ENCODE measurements at regions not wholly inside any gene's neighbourhood (a gene's known extent, or its start where the extent isn't known, plus 50 kb on each side); places are given as distances from the start of the nearest gene placed in this dataset.
"Not testable (repeated sequence)": the region's sequence is repeated elsewhere in the genome, so short reads cannot be mapped to it uniquely, and the experiment has no call there.

- peaks cover 27% of the 10 kb centered on the region for H3K27me3 Mint-ChIP-seq
- not testable (repeated sequence) for H3K36me3 Mint-ChIP-seq, H3K9me3 Mint-ChIP-seq, H3K4me1 Mint-ChIP-seq, DNase-seq, H3K27ac Mint-ChIP-seq, H3K4me3 Mint-ChIP-seq
Observed at GRCh38 chr4:3618341-3618740, 86.1 kb upstream of the LRPAP1 start.

- DNase-seq = no peak
- Mint-ChIP-seq H3K27ac (no peak overlapping the region), H3K4me1 (no peaks in the 10 kb centered on the region), H3K36me3 (no peaks in the 10 kb centered on the region), H3K4me3 (no peak overlapping the region), H3K27me3 (peaks cover 19% of the 10 kb centered on the region), H3K9me3 (no peaks in the 10 kb centered on the region)
Observed at GRCh38 chr4:3615386-3616286, 83.4 kb upstream of the LRPAP1 start.

- Mint-ChIP-seq H3K9me3 (no peaks in the 10 kb centered on the region), H3K36me3 (no peaks in the 10 kb centered on the region), H3K27ac (no peak overlapping the region), H3K27me3 (peaks cover 16% of the 10 kb centered on the region), H3K4me1 (no peaks in the 10 kb centered on the region), H3K4me3 (no peak overlapping the region)
- DNase-seq = no peak
Observed at GRCh38 chr4:3614731-3614980, 82.4 kb upstream of the LRPAP1 start.

GRCh38 chr4:3613967-3614730 lies 81.9 kb upstream of the LRPAP1 start:
- no peak for DNase-seq
- H3K9me3 Mint-ChIP-seq = no peaks in the 10 kb centered on the region
- peaks cover 16% of the 10 kb centered on the region for H3K27me3 Mint-ChIP-seq
- no peaks in the 10 kb centered on the region for H3K4me1 Mint-ChIP-seq
- H3K27ac Mint-ChIP-seq = no peak overlapping the region
- no peak overlapping the region for H3K4me3 Mint-ChIP-seq
- H3K36me3 Mint-ChIP-seq = no peaks in the 10 kb centered on the region

GRCh38 chr4:3612934-3613333 lies 80.7 kb upstream of the LRPAP1 start:
- H3K27me3 Mint-ChIP-seq = peaks cover 8% of the 10 kb centered on the region
- no peaks in the 10 kb centered on the region for H3K4me1 Mint-ChIP-seq
- no peaks in the 10 kb centered on the region for H3K36me3 Mint-ChIP-seq
- H3K27ac Mint-ChIP-seq = no peak overlapping the region
- H3K4me3 Mint-ChIP-seq = no peak overlapping the region
- H3K9me3 Mint-ChIP-seq = no peaks in the 10 kb centered on the region
- no peak for DNase-seq

- Mint-ChIP-seq H3K4me3 (no peak overlapping the region), H3K27me3 (peaks cover 4% of the 10 kb centered on the region), H3K9me3 (no peaks in the 10 kb centered on the region), H3K36me3 (no peaks in the 10 kb centered on the region), H3K4me1 (no peaks in the 10 kb centered on the region), H3K27ac (no peak overlapping the region)
- no peak for DNase-seq
Observed at GRCh38 chr4:3612281-3612680, 80.1 kb upstream of the LRPAP1 start.

- no peak overlapping the region for H3K4me3 Mint-ChIP-seq
- no peak for DNase-seq
- no peaks in the 10 kb centered on the region for H3K9me3 Mint-ChIP-seq
- no peaks in the 10 kb centered on the region for H3K36me3 Mint-ChIP-seq
- no peak overlapping the region for H3K27ac Mint-ChIP-seq
- H3K27me3 Mint-ChIP-seq = peaks cover 4% of the 10 kb centered on the region
- H3K4me1 Mint-ChIP-seq = no peaks in the 10 kb centered on the region
Observed at GRCh38 chr4:3611778-3612177, 79.6 kb upstream of the LRPAP1 start.

GRCh38 chr4:3610851-3611250 lies 78.6 kb upstream of the LRPAP1 start:
- H3K4me3 Mint-ChIP-seq, H3K27me3 Mint-ChIP-seq, H3K27ac Mint-ChIP-seq, DNase-seq, H3K4me1 Mint-ChIP-seq, H3K9me3 Mint-ChIP-seq, H3K36me3 Mint-ChIP-seq: not testable (repeated sequence)

- not testable (repeated sequence) for H3K4me3 Mint-ChIP-seq, H3K9me3 Mint-ChIP-seq, DNase-seq, H3K27ac Mint-ChIP-seq, H3K27me3 Mint-ChIP-seq, H3K36me3 Mint-ChIP-seq, H3K4me1 Mint-ChIP-seq
Observed at GRCh38 chr4:3609905-3610304, 77.7 kb upstream of the LRPAP1 start.

- H3K36me3 Mint-ChIP-seq = no peaks in the 10 kb centered on the region
- H3K9me3 Mint-ChIP-seq = no peaks in the 10 kb centered on the region
- no peaks in the 10 kb centered on the region for H3K27me3 Mint-ChIP-seq
- no peak for DNase-seq
- H3K27ac Mint-ChIP-seq = no peak overlapping the region
- no peak overlapping the region for H3K4me3 Mint-ChIP-seq
- no peaks in the 10 kb centered on the region for H3K4me1 Mint-ChIP-seq
Observed at GRCh38 chr4:3607690-3608552, 75.7 kb upstream of the LRPAP1 start.

GRCh38 chr4:3606850-3607249 lies 74.6 kb upstream of the LRPAP1 start:
- H3K4me3 Mint-ChIP-seq, H3K27ac Mint-ChIP-seq, H3K36me3 Mint-ChIP-seq, H3K27me3 Mint-ChIP-seq, DNase-seq, H3K9me3 Mint-ChIP-seq, H3K4me1 Mint-ChIP-seq: not testable (repeated sequence)

- not testable (repeated sequence) for H3K36me3 Mint-ChIP-seq, H3K9me3 Mint-ChIP-seq, H3K27me3 Mint-ChIP-seq, DNase-seq, H3K4me1 Mint-ChIP-seq, H3K4me3 Mint-ChIP-seq, H3K27ac Mint-ChIP-seq
Observed at GRCh38 chr4:3606271-3606670, 74.0 kb upstream of the LRPAP1 start.

GRCh38 chr4:3605491-3605890 lies 73.3 kb upstream of the LRPAP1 start:
- no peak for DNase-seq
- H3K36me3 Mint-ChIP-seq = no peaks in the 10 kb centered on the region
- H3K27ac Mint-ChIP-seq = no peak overlapping the region

GRCh38 chr4:3602886-3603645 lies 70.8 kb upstream of the LRPAP1 start:
- DNase-seq, H3K4me3 Mint-ChIP-seq, H3K27ac Mint-ChIP-seq, H3K9me3 Mint-ChIP-seq, H3K27me3 Mint-ChIP-seq, H3K4me1 Mint-ChIP-seq, H3K36me3 Mint-ChIP-seq: not testable (repeated sequence)

More at GRCh38 chr4:3605491-3605890, 73.3 kb upstream of the LRPAP1 start:
- Mint-ChIP-seq H3K9me3 (no peaks in the 10 kb centered on the region), H3K4me3 (no peak overlapping the region), H3K27me3 (peaks cover 4% of the 10 kb centered on the region), H3K4me1 (no peaks in the 10 kb centered on the region)

GRCh38 chr4:3601992-3602391 lies 69.8 kb upstream of the LRPAP1 start:
- Mint-ChIP-seq H3K27me3 (peaks cover 4% of the 10 kb centered on the region), H3K9me3 (no peaks in the 10 kb centered on the region), H3K4me1 (no peaks in the 10 kb centered on the region), H3K36me3 (no peaks in the 10 kb centered on the region), H3K4me3 (no peak overlapping the region), H3K27ac (no peak overlapping the region)
- no peak for DNase-seq
